K562 (cell line): ENCODE measurements at regions not wholly inside any gene's neighbourhood (a gene's known extent, or its start where the extent isn't known, plus 50 kb on each side); places are given as distances from the start of the nearest gene placed in this dataset.

Source experiments
- ATAC-seq: fragments of 200-7000 bp; cut with Tn5 transposase; 3 replicates; pipeline ENCODE4 v1.9.1; 2020; ENCODE audit warnings: moderate library complexity
- BruUV-seq: library from RNA; stranded (reverse); fragments of 400-500 nt; replicated peaks from 2 replicates; lab custom pipeline; 2021; lab: Mats Ljungman, UMichigan
- CTCF ChIA-PET: fragments of 300-600 bp; formaldehyde crosslinking; extraction: SDS; loops from one replicate; lab custom pipeline; 2021; ENCODE audit warnings: low intra/inter-chr PET ratio; lab: Yijun Ruan, JAX
- POLR2A ChIA-PET: fragments of 300-600, 350-650 bp; sonication (Branson Sonifier 250); formaldehyde crosslinking; extraction: SDS; loops from one replicate; lab custom pipeline; 2021; ENCODE audit warnings: antibody characterized with exemption, inconsistent platforms; lab: Yijun Ruan, JAX
- DNase-seq, 4 experiments: peaks; one replicate each; pipeline versions ENCODE4 v3.0.0 to v3.0.0-alpha.2; 2011 to 2018; ENCODE audit warnings: low spot score in 3 of 4, mixed read lengths in 3 of 4; ENCODE audit errors: extremely low read depth in 1 of 4
- FAIRE-seq: peaks from 2 replicates; lab custom pipeline; 2011; peaks lifted over from hg19 to GRCh38; lab: Jason Lieb, UNC
- H2AFZ ChIP-seq: 2 replicates; pipeline ENCODE4 v1.6.0; 2011; ENCODE audit warnings: low read depth, low read length, control low read depth, inconsistent platforms
- H3K27ac ChIP-seq: fragments of 200-600 bp; 3 replicates; pipeline ENCODE4 v1.8.0; 2011; ENCODE audit warnings: low read depth, mild to moderate bottlenecking, control low read depth, inconsistent platforms, low read length, moderate library complexity, mixed read lengths; ENCODE audit errors: extremely low read depth
- H3K27me3 ChIP-seq, 2 experiments: fragments of 300-600 bp in 1 of 2; 2 replicates in 1 of 2; 3 replicates in 1 of 2; pipeline versions ENCODE4 v1.6.0 to v1.8.0; 2011; ENCODE audit warnings: inconsistent platforms in 2 of 2, low read length in 2 of 2, mild to moderate bottlenecking in 1 of 2, mixed read lengths in 1 of 2, moderate library complexity in 1 of 2; ENCODE audit not compliant: control insufficient read depth in 2 of 2, insufficient read depth in 2 of 2
- H3K36me3 ChIP-seq: fragments of 300-600 bp; 3 replicates; pipeline ENCODE4 v1.8.0; 2011; ENCODE audit warnings: mild to moderate bottlenecking, low read length, inconsistent platforms; ENCODE audit not compliant: control insufficient read depth, insufficient read depth
- H3K4me1 ChIP-seq, 2 experiments: fragments of 200-600 bp in 1 of 2; replicated peaks in 1 of 2; 2 replicates in 1 of 2; 3 replicates in 1 of 2; pipeline versions ENCODE4 v1.5.1 to v1.8.0; 2011; ENCODE audit warnings: inconsistent platforms in 2 of 2, low read length in 2 of 2, mild to moderate bottlenecking in 1 of 2, mixed read lengths in 1 of 2, moderate library complexity in 1 of 2; ENCODE audit not compliant: control insufficient read depth in 2 of 2, insufficient read depth in 2 of 2
- H3K4me2 ChIP-seq: 2 replicates; pipeline ENCODE4 v1.6.1; 2011; ENCODE audit warnings: low read length, control low read depth, inconsistent platforms, mixed read lengths; ENCODE audit not compliant: insufficient read depth
- H3K4me3 ChIP-seq: fragments of 200-600 bp; sonication (generic), shearing (Covaris generic); 2 replicates; pipeline ENCODE4 v1.5.1; 2016; ENCODE audit warnings: control low read depth, inconsistent platforms
- H3K79me2 ChIP-seq: fragments of 200-600 bp; 3 replicates; pipeline ENCODE4 v1.8.0; 2011; ENCODE audit warnings: low read length, inconsistent platforms; ENCODE audit not compliant: control insufficient read depth, insufficient read depth
- H3K9ac ChIP-seq, 2 experiments: 2 replicates each; pipeline versions ENCODE4 v1.6.0 to v1.6.1; 2011; ENCODE audit warnings: low read depth in 2 of 2, low read length in 2 of 2, control low read depth in 1 of 2, inconsistent platforms in 1 of 2, mild to moderate bottlenecking in 1 of 2, mixed read lengths in 1 of 2; ENCODE audit not compliant: insufficient read depth in 1 of 2
- H3K9me1 ChIP-seq: one replicate; pipeline ENCODE4 v1.6.0; 2011; ENCODE audit warnings: inconsistent platforms, mild to moderate bottlenecking, low read length, moderate library complexity; ENCODE audit not compliant: control insufficient read depth, insufficient read depth
- H3K9me3 ChIP-seq: replicated peaks from 2 replicates; pipeline ENCODE4 v1.5.1; 2011; ENCODE audit warnings: low read depth, low read length, inconsistent platforms; ENCODE audit not compliant: control insufficient read depth, insufficient read depth
- H4K20me1 ChIP-seq: replicated peaks from 2 replicates; pipeline ENCODE4 v1.6.1; 2011; ENCODE audit warnings: low read length, inconsistent platforms, mixed read lengths; ENCODE audit not compliant: control insufficient read depth, insufficient read depth
- MCM2 ChIP-seq: fragments of 450-650 bp; IDR thresholded peaks from 2 replicates; pipeline ENCODE4 v1.6.1; 2017; ENCODE audit warnings: low read depth, mild to moderate bottlenecking
- NFXL1 ChIP-seq: fragments of 450-650 bp; formaldehyde crosslinking; IDR thresholded peaks from 2 replicates; pipeline ENCODE4 v1.4.0; 2021; ENCODE audit warnings: mild to moderate bottlenecking
- TRIM28 ChIP-seq: fragments of 450-650 bp; IDR thresholded peaks from 2 replicates; pipeline ENCODE4 v1.6.1; 2017
- WGBS: fragments of 100-300 bp; shearing (Covaris generic); methylation state at CpG from one replicate; pipeline ENCODE4 v1.1.6; 2016; ENCODE audit warnings: low coverage, mixed read lengths; ENCODE audit not compliant: insufficient coverage; ENCODE audit errors: missing lambda C conversion rate; 5-methylcytosine and 5-hydroxymethylcytosine counted together
- in situ Hi-C: fragments of 300-500 bp; cut with MboI; formaldehyde crosslinking; loops from 4 replicates; pipeline ENCODE4 v1.15.0; 2018; ENCODE audit warnings: inconsistent platforms, mixed read lengths
- intact Hi-C: fragments of 100-400 bp; cut with micrococcal nuclease; formaldehyde crosslinking; loops from 2 replicates; pipeline ENCODE4 v1.14.2; 2022
- TF ChIP-seq, protein P1 (sequence below): sonication (generic); formaldehyde crosslinking; IDR thresholded peaks from 2 replicates; pipeline ENCODE4 v1.8.0; 2022; ENCODE audit warnings: mild to moderate bottlenecking, missing genetic modification reagents, borderline replicate concordance
- TF ChIP-seq, protein P2 (sequence below): IDR thresholded peaks from 2 replicates; pipeline ENCODE4 v1.6.1; 2011; ENCODE audit not compliant: insufficient read length; ENCODE audit errors: extremely low read depth

DNA sequence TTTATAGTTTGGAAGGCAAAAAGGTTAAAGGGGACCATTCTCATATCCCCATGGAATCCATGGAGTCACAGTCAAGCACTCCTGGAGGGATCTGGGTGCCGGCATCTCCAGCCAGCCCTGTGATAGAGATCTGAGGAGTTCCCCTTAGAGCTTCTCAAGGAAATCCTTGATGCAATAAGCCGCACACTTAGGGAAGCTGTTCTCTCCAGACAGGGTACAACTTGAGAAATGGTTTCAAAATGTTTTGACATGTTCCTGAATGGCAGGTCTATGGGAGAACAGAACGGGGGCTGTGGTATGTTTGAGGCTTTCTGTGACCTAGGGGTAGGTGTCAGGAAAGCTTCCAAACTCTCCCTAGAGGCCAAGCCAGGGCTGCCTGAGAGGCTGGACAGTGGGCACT, 292.9 kb downstream of the TLE3 start:
- WGBS = 0% methylated on average over 3 of the region's 3 CpGs
- POLR2A ChIA-PET = no interaction called here
- in situ Hi-C loops = no loop called here

More for the DNA sequence above, 292.9 kb downstream of the TLE3 start:
- Histone ChIP-seq H3K79me2 (no peaks in the 10 kb centered on the region), H3K4me1 (no peaks in the 10 kb centered on the region), H3K9ac (no peak overlapping the region), H3K36me3 (no peaks in the 10 kb centered on the region), H3K27me3 (peaks cover 5 to 33% of the 10 kb centered on the region in 2 experiments; a peak in 3 of 5 replicates), H2AFZ (no peak overlapping the region), H3K27ac (no peak overlapping the region), H3K9me3 (no peaks in the 10 kb centered on the region), H3K9me1 (no peaks in the 10 kb centered on the region), H4K20me1 (peaks cover 3% of the 10 kb centered on the region), H3K4me3 (no peak overlapping the region), H3K4me2 (no peak overlapping the region)
- intact Hi-C loops = no loop called here
- FAIRE-seq = no peak
- TF ChIP-seq TRIM28 (no peak), MCM2 (no peak), NFXL1 (CRISPR knock-in tag) (no peak)
- TF ChIP-seq, protein P1, sequence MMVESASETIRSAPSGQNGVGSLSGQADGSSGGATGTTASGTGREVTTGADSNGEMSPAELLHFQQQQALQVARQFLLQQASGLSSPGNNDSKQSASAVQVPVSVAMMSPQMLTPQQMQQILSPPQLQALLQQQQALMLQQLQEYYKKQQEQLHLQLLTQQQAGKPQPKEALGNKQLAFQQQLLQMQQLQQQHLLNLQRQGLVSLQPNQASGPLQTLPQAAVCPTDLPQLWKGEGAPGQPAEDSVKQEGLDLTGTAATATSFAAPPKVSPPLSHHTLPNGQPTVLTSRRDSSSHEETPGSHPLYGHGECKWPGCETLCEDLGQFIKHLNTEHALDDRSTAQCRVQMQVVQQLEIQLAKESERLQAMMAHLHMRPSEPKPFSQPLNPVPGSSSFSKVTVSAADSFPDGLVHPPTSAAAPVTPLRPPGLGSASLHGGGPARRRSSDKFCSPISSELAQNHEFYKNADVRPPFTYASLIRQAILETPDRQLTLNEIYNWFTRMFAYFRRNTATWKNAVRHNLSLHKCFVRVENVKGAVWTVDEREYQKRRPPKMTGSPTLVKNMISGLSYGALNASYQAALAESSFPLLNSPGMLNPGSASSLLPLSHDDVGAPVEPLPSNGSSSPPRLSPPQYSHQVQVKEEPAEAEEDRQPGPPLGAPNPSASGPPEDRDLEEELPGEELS (CRISPR knock-in tag) = no peak
- TF ChIP-seq, protein P2, sequence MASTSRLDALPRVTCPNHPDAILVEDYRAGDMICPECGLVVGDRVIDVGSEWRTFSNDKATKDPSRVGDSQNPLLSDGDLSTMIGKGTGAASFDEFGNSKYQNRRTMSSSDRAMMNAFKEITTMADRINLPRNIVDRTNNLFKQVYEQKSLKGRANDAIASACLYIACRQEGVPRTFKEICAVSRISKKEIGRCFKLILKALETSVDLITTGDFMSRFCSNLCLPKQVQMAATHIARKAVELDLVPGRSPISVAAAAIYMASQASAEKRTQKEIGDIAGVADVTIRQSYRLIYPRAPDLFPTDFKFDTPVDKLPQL = no peak
- CTCF ChIA-PET = no interaction called here
- no TSS peak for BruUV-seq
- ATAC-seq = no peak
- no peak for DNase-seq
